Mesothelial cell of epicardium (in vitro differentiated cells): ENCODE measurements at regions not wholly inside any gene's neighbourhood (a gene's known extent, or its start where the extent isn't known, plus 50 kb on each side); places are given as distances from the start of the nearest gene placed in this dataset.
"Not testable (repeated sequence)": the region's sequence is repeated elsewhere in the genome, so short reads cannot be mapped to it uniquely, and the experiment has no call there.

ENCODE experiments used
- DNase-seq, 2 experiments: peaks; one replicate each; pipeline ENCODE4 v3.0.0; 2021; ENCODE audit warnings: low spot score in 2 of 2; ENCODE audit not compliant: unreplicated experiment in 2 of 2
- H3K27ac Mint-ChIP-seq: 2 replicates; pipeline ENCODE4 v1.8.0; 2021; ENCODE audit warnings: mixed read lengths
- H3K27me3 Mint-ChIP-seq: 2 replicates; pipeline ENCODE4 v1.8.0; 2021; ENCODE audit warnings: low read depth, mixed read lengths
- H3K36me3 Mint-ChIP-seq: 2 replicates; pipeline ENCODE4 v1.8.0; 2021; ENCODE audit warnings: mixed read lengths
- H3K4me1 Mint-ChIP-seq: 2 replicates; pipeline ENCODE4 v1.8.0; 2021; ENCODE audit warnings: mixed read lengths
- H3K4me3 Mint-ChIP-seq: 2 replicates; pipeline ENCODE4 v1.8.0; 2021; ENCODE audit warnings: mild to moderate bottlenecking, moderate library complexity, mixed read lengths
- H3K9me3 Mint-ChIP-seq: 2 replicates; pipeline ENCODE4 v1.8.0; 2021; ENCODE audit warnings: mixed read lengths

DNA sequence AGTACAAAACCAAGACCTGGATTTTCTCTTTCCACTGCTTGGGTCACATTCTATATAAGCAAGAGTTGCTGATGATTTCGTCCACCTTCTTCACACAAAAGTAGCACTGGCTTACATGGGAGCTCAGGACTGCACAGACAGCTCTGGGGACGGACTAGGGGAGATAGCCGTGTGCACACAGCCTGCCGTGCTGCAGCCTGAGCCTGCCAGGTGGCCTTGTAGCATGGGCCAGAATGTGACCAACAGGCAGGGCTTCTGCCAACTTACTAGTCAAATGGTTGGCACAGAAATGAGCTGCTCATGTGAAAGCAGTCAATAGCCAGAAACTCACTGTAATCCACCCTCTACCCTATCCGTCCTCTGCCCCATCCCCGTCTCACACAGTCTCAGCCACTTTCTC, 299.0 kb downstream of the ANAPC1 start:
- DNase-seq, H3K27me3 Mint-ChIP-seq, H3K36me3 Mint-ChIP-seq, H3K9me3 Mint-ChIP-seq, H3K27ac Mint-ChIP-seq, H3K4me3 Mint-ChIP-seq, H3K4me1 Mint-ChIP-seq: not testable (repeated sequence)

DNA sequence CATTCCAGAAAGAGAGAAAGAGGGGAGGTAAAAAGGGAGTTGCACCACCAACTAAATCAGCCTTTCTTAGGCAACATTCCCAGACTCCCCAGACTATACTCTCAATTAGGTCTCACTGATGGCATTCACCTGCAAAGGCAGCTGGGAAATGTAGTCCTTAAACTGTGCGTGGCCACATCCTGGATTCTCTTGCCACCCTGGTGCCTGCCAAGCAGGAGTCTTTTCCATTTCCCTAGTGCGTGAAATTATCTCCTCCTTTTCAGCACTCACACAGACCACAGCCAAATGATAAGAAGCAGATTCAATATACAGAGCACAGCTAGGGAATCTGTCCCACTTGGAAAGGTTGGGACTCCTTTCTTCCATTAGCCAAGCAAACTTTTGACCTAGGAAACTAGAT, 298.0 kb downstream of the ANAPC1 start:
- H3K36me3 Mint-ChIP-seq, H3K4me1 Mint-ChIP-seq, H3K9me3 Mint-ChIP-seq, H3K27me3 Mint-ChIP-seq, H3K4me3 Mint-ChIP-seq, DNase-seq, H3K27ac Mint-ChIP-seq: not testable (repeated sequence)

DNA sequence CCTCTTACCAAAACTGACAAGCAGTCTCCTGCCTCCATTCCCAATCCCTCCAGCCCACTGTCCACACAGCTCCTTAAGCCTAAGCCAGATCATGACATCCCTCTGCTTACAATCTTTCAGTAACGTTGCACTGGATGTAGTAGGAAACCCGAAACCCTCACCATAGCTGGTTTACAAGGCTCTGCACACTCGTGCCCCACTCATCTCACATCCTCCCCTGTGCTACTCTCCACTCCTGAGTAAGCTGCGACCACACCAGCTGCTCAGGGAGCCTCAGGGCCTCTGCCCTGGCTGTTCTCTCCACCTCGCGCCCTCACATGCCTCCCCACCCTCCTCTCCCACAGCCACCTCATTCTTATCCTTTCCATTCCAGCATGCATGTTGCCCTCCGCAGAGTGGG, 288.9 kb downstream of the ANAPC1 start:
- not testable (repeated sequence) for H3K27me3 Mint-ChIP-seq, H3K27ac Mint-ChIP-seq, H3K9me3 Mint-ChIP-seq, DNase-seq, H3K4me1 Mint-ChIP-seq, H3K4me3 Mint-ChIP-seq, H3K36me3 Mint-ChIP-seq

DNA sequence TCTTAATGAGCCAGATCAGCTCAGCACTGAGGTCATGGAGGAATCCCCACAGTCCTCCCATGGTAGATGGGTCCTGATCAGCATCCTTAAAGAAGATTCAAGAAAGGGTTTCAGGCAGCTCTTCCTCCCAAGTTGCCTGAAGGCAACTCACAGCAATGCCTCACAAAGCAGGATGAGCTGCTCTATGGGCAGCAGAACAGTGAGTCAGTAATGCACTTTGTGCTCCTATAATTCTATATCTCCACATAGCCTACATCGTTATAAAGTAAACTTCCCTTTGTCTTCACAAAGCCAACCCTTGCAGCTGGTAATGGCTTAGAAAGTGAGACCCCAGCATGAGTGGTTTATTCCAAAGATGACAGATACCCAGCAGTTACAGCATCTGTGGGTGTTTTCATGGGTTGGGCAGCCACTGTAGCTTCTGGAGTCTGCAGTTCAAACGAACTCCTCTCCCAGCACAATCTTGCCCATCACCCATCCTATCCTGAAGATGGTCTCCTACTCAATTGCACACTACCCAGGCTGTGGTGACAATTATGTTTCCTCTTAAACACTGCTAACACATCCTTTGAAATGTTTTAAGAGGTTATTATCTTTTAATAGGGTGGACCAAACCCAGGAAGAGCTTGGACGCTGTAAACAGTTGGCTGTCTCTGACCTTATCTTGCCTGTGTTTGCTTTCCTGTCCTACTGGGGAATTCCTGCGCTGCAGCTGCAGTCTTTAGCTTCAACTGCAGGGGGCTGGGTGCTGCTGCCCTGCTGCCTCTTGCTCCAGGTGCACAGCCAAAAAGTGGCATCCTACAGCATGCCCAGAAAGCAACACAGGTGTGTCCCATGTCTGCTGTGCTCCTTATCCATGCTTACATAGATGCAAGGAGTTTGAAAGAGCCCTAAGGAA, 286.9 kb downstream of the ANAPC1 start:
- not testable (repeated sequence) for H3K9me3 Mint-ChIP-seq, H3K27me3 Mint-ChIP-seq, H3K4me1 Mint-ChIP-seq, H3K27ac Mint-ChIP-seq, H3K36me3 Mint-ChIP-seq, DNase-seq, H3K4me3 Mint-ChIP-seq

DNA sequence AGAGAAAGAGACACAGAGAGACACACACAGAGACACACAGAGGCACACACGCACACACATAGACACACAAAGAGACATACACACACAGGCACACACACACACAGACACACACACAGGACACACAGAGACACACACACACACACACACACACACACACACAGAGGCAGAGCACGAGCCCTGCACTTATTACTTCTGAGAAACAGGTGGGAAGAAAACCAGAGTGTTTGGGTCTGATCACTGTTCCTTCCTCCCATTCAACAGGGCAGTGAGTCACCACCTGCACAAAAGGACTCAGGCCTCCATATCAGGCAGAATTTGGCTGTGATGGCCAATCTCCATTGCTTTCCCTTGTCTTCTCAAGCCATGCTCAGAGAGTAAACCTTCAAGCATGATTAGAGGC, 285.0 kb downstream of the ANAPC1 start:
- DNase-seq, H3K4me3 Mint-ChIP-seq, H3K9me3 Mint-ChIP-seq, H3K4me1 Mint-ChIP-seq, H3K36me3 Mint-ChIP-seq, H3K27me3 Mint-ChIP-seq, H3K27ac Mint-ChIP-seq: not testable (repeated sequence)

DNA sequence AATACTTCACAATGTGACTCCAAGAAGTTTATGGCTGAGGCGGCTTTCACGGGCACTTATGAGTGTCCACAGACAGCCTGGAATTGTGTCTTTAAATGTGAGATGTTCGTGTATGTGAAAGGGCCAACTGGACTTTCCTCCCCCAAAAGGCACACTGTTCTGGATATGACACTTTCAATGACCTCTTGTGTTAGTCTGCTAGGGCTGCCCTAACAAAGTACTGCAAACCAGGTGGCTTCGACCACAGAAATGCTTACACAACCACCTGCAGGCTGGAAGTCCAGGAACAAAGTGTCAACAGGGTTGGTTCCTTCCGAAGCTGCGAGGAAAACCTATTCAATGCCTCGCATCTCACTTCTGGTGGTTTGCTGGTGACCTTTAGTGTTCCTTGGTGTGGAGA, 281.7 kb downstream of the ANAPC1 start:
- not testable (repeated sequence) for H3K9me3 Mint-ChIP-seq, H3K4me1 Mint-ChIP-seq, H3K4me3 Mint-ChIP-seq, H3K27ac Mint-ChIP-seq, H3K36me3 Mint-ChIP-seq, H3K27me3 Mint-ChIP-seq, DNase-seq

DNA sequence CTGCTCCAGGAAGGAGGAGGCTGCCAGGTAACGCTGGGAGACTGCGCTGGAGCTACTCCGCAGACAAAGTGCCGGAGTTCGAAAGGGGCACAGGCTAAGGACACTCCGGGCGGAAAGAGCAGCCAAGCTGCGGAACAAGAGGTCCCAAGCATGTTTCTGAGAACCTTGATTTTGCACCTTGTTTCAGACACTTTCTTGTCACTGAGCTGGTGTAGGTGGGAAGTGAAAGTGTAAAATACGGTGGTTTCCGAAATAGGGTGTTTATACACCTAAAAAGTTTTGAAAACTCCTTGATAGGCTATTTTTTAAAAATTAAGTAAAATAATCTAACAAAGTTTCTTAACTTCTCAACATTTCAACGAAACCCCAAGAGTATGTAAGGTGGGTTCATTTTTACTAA, 278.2 kb downstream of the ANAPC1 start:
- H3K9me3 Mint-ChIP-seq, H3K27ac Mint-ChIP-seq, H3K4me3 Mint-ChIP-seq, DNase-seq, H3K27me3 Mint-ChIP-seq, H3K36me3 Mint-ChIP-seq, H3K4me1 Mint-ChIP-seq: not testable (repeated sequence)

DNA sequence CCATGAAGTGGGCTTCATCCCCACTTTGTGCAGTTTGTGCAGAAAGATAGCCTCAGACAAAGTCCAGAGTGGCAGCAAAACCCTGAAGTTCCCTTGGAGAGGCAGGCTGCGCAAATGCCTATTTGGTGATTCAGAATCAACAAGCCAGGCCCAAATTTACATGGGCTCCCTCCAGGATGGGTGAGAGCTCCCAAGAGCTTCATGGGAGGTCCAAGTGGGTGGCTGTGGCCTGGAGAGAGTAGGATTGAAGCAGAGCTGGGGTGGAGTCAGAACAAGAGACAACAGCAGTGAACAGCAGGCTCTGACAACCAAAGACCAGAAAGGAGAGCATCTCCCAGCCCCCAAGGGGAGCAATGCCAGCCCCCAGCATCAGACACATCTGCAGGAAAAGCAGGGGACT, 277.4 kb downstream of the ANAPC1 start:
- not testable (repeated sequence) for H3K9me3 Mint-ChIP-seq, H3K27ac Mint-ChIP-seq, DNase-seq, H3K27me3 Mint-ChIP-seq, H3K4me1 Mint-ChIP-seq, H3K4me3 Mint-ChIP-seq, H3K36me3 Mint-ChIP-seq

DNA sequence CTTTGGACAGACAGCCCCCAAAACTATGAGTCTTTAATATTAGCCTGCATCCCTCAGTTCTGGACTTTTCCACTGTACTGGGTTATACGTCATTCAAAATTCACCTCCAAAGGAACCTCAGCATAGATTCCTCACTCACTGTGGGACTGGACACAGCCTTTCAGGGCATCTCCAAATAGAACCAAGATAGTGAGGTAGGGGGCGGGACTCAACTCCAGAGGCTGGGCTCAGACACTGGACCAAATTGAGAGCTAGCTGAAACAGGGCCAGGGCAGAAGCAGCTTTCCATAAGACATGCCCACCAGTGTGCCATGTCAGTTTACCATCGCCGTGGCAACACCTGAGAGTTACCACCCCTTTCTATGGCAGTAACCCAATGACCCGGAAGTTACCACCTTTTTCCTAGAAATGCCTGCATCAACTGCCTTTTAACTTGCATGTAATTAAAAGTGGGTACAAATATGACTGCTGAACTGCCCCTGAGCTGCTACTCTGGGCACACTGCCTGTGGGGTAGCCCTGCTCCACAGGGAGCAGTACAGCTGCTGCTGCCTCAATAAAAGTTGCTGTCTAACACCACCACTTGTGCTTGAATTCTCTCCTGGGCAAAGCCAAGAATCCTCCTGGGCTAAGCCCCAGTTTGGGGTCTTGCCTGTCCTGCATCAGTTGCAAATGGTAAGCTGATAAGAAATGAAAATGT, 274.7 kb downstream of the ANAPC1 start:
- H3K27me3 Mint-ChIP-seq, H3K36me3 Mint-ChIP-seq, H3K4me3 Mint-ChIP-seq, H3K4me1 Mint-ChIP-seq, DNase-seq, H3K9me3 Mint-ChIP-seq, H3K27ac Mint-ChIP-seq: not testable (repeated sequence)

DNA sequence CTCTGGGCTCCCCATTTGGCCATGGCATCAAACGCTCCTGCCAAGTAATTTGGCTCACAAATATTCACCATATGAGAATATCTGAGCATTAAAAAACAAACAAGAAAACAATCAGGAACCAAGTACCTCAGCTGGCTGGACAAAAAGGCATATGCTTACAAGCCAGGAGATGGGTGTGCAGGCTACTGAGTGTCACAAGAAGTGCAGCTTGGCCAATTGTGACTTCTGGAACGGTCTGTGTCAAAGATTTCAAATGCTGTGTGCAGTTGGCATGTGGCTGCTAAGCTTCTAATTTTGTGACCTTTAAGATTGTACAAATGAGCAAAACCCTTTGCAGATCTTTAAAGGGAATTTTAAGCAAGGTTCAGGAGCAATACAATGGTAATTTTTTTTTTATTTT, 274.0 kb downstream of the ANAPC1 start:
- H3K4me1 Mint-ChIP-seq, H3K27me3 Mint-ChIP-seq, DNase-seq, H3K27ac Mint-ChIP-seq, H3K4me3 Mint-ChIP-seq, H3K9me3 Mint-ChIP-seq, H3K36me3 Mint-ChIP-seq: not testable (repeated sequence)
